ENCODE measurements at regions not wholly inside any gene's neighbourhood (a gene's known extent, or its start where the extent isn't known, plus 50 kb on each side); places are given as distances from the start of the nearest gene placed in this dataset.

GRCh38 chr12:58041441-58041840, 100.1 kb downstream of the ATP23 start:
- TF ChIP-seq, protein P1, sequence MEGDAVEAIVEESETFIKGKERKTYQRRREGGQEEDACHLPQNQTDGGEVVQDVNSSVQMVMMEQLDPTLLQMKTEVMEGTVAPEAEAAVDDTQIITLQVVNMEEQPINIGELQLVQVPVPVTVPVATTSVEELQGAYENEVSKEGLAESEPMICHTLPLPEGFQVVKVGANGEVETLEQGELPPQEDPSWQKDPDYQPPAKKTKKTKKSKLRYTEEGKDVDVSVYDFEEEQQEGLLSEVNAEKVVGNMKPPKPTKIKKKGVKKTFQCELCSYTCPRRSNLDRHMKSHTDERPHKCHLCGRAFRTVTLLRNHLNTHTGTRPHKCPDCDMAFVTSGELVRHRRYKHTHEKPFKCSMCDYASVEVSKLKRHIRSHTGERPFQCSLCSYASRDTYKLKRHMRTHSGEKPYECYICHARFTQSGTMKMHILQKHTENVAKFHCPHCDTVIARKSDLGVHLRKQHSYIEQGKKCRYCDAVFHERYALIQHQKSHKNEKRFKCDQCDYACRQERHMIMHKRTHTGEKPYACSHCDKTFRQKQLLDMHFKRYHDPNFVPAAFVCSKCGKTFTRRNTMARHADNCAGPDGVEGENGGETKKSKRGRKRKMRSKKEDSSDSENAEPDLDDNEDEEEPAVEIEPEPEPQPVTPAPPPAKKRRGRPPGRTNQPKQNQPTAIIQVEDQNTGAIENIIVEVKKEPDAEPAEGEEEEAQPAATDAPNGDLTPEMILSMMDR (IDR thresholded peaks at IDR 0.05; ENCODE audit: low read depth, low read length): no peak
- no peak for TF ChIP-seq EZH2phosphoT487 (IDR thresholded peaks at IDR 0.05; ENCODE audit: low read depth)
